ENCODE measurements at regions not wholly inside any gene's neighbourhood (a gene's known extent, or its start where the extent isn't known, plus 50 kb on each side); places are given as distances from the start of the nearest gene placed in this dataset.
A peak's percentile ranks its signal among the peaks of the same experiment; 100 is the strongest.
"Not testable (repeated sequence)": the region's sequence is repeated elsewhere in the genome, so short reads cannot be mapped to it uniquely, and the experiment has no call there.

GRCh38 chr17:68780596-68780995, 174.6 kb downstream of the ABCA8 start:
- no peak for DNase-seq (ENCODE audit: low read depth)

GRCh38 chr17:68778726-68779125, 176.5 kb downstream of the ABCA8 start:
- no peak for DNase-seq (ENCODE audit: low read depth)

- peak; percentile 27 for DNase-seq (ENCODE audit: low read depth)
Observed at GRCh38 chr17:68777856-68778694, 176.9 kb upstream of the FAM20A start.

GRCh38 chr17:68777243-68777855, 176.2 kb upstream of the FAM20A start:
- DNase-seq (ENCODE audit: low read depth): peak; percentile 81

GRCh38 chr17:68776451-68776850, 175.3 kb upstream of the FAM20A start:
- peak; percentile 68 for DNase-seq (ENCODE audit: low read depth)

- no peak for DNase-seq (ENCODE audit: low read depth)
Observed at GRCh38 chr17:68775969-68776368, 174.8 kb upstream of the FAM20A start.

- peak; percentile 63 for DNase-seq (ENCODE audit: low read depth)
Observed at GRCh38 chr17:68775318-68775717, 174.2 kb upstream of the FAM20A start.

GRCh38 chr17:68771867-68772515, 170.8 kb upstream of the FAM20A start:
- peak; percentile 81 for DNase-seq (ENCODE audit: low read depth)

- DNase-seq (ENCODE audit: low read depth): no peak
Observed at GRCh38 chr17:68768804-68769203, 167.6 kb upstream of the FAM20A start.

- DNase-seq (ENCODE audit: low read depth): no peak
Observed at GRCh38 chr17:68766640-68767039, 165.5 kb upstream of the FAM20A start.

- DNase-seq (ENCODE audit: low read depth): peak; percentile 67
Observed at GRCh38 chr17:68763562-68763961, 162.4 kb upstream of the FAM20A start.

GRCh38 chr17:68762911-68763310, 161.7 kb upstream of the FAM20A start:
- no peak for DNase-seq (ENCODE audit: low read depth)

GRCh38 chr17:68760141-68760475, 158.9 kb upstream of the FAM20A start:
- no peak for DNase-seq (ENCODE audit: low read depth)

- peak; percentile 89 for DNase-seq (ENCODE audit: low read depth)
Observed at GRCh38 chr17:68759343-68760140, 158.4 kb upstream of the FAM20A start.

GRCh38 chr17:68759002-68759342, 157.8 kb upstream of the FAM20A start:
- DNase-seq (ENCODE audit: low read depth): no peak

GRCh38 chr17:68757866-68758757, 156.9 kb upstream of the FAM20A start:
- not testable (repeated sequence) for DNase-seq (ENCODE audit: low read depth)

GRCh38 chr17:68753985-68754769, 153.0 kb upstream of the FAM20A start:
- no peak for DNase-seq (ENCODE audit: low read depth)

- no peak for DNase-seq (ENCODE audit: low read depth)
Observed at GRCh38 chr17:68750208-68750562, 149.0 kb upstream of the FAM20A start.

GRCh38 chr17:68749349-68750207, 148.4 kb upstream of the FAM20A start:
- DNase-seq (ENCODE audit: low read depth): peak; percentile 80

GRCh38 chr17:68748381-68748780, 147.2 kb upstream of the FAM20A start:
- no peak for DNase-seq (ENCODE audit: low read depth)

Measured in amniotic epithelial cell (primary cell).